HG03108 (cell line): ENCODE measurements at regions not wholly inside any gene's neighbourhood (a gene's known extent, or its start where the extent isn't known, plus 50 kb on each side); places are given as distances from the start of the nearest gene placed in this dataset.
"Not testable (repeated sequence)": the region's sequence is repeated elsewhere in the genome, so short reads cannot be mapped to it uniquely, and the experiment has no call there.

Experiments used
- ATAC-seq: cut with Tn5 transposase; IDR thresholded peaks from one replicate; pipeline ENCODE4 v1.9.1; 2021; ENCODE audit warnings: moderate library complexity; ENCODE audit not compliant: unreplicated experiment

GRCh38 chr13:90576067-90576466 lies 771.4 kb upstream of the MIR17HG start:
- no peak for ATAC-seq

- no peak for ATAC-seq
Measured at GRCh38 chr13:90577726-90578125, 769.8 kb upstream of the MIR17HG start.

- ATAC-seq, result no peak
Measured at GRCh38 chr13:90585392-90585791, 762.1 kb upstream of the MIR17HG start.

- no peak for ATAC-seq
Measured at GRCh38 chr13:90591260-90591926, 756.1 kb upstream of the MIR17HG start.

- ATAC-seq, result no peak
Measured at GRCh38 chr13:90591927-90592268, 755.6 kb upstream of the MIR17HG start.

GRCh38 chr13:90592943-90593342 lies 754.5 kb upstream of the MIR17HG start:
- no peak for ATAC-seq

- ATAC-seq, result no peak
Measured at GRCh38 chr13:90594681-90595080, 752.8 kb upstream of the MIR17HG start.

- ATAC-seq, result no peak
Measured at GRCh38 chr13:90605664-90606063, 741.8 kb upstream of the MIR17HG start.

- ATAC-seq, result not testable (repeated sequence)
Measured at GRCh38 chr13:90606921-90607320, 740.6 kb upstream of the MIR17HG start.

GRCh38 chr13:90612391-90612790 lies 735.1 kb upstream of the MIR17HG start:
- no peak for ATAC-seq

GRCh38 chr13:90613076-90613795 lies 734.3 kb upstream of the MIR17HG start:
- no peak for ATAC-seq

GRCh38 chr13:90615236-90615635 lies 732.3 kb upstream of the MIR17HG start:
- ATAC-seq, result no peak

- no peak for ATAC-seq
Measured at GRCh38 chr13:90615767-90616166, 731.7 kb upstream of the MIR17HG start.

- ATAC-seq, result no peak
Measured at GRCh38 chr13:90618133-90618532, 729.4 kb upstream of the MIR17HG start.

- ATAC-seq, result no peak
Measured at GRCh38 chr13:90622541-90622940, 724.9 kb upstream of the MIR17HG start.

GRCh38 chr13:90623318-90624011 lies 724.0 kb upstream of the MIR17HG start:
- ATAC-seq, result no peak

GRCh38 chr13:90627813-90628212 lies 719.7 kb upstream of the MIR17HG start:
- ATAC-seq, result no peak

- ATAC-seq, result no peak
Measured at GRCh38 chr13:90628471-90628870, 719.0 kb upstream of the MIR17HG start.

- no peak for ATAC-seq
Measured at GRCh38 chr13:90630716-90631115, 716.8 kb upstream of the MIR17HG start.

- no peak for ATAC-seq
Measured at GRCh38 chr13:90632184-90632583, 715.3 kb upstream of the MIR17HG start.

- no peak for ATAC-seq
Measured at GRCh38 chr13:90633849-90634248, 713.6 kb upstream of the MIR17HG start.

GRCh38 chr13:90640976-90641375 lies 706.5 kb upstream of the MIR17HG start:
- no peak for ATAC-seq
